OCI-LY1 (cell line): ENCODE measurements at regions not wholly inside any gene's neighbourhood (a gene's known extent, or its start where the extent isn't known, plus 50 kb on each side); places are given as distances from the start of the nearest gene placed in this dataset.

Experiments
- H2AFZ ChIP-seq: fragments of 200-600 bp; sonication (generic), shearing (Covaris generic); 2 replicates; pipeline ENCODE4 v1.6.0; 2014; ENCODE audit warnings: antibody characterized with exemption, mild to moderate bottlenecking, low read length
- H3F3A ChIP-seq: fragments of 200-600 bp; sonication (generic), shearing (Covaris generic); 2 replicates; pipeline ENCODE4 v1.6.0; 2014; ENCODE audit warnings: mild to moderate bottlenecking, antibody characterized with exemption, low read length, moderate library complexity; ENCODE audit not compliant: insufficient read depth
- H3K27ac ChIP-seq: fragments of 200-600 bp; sonication (generic); 2 replicates; pipeline ENCODE4 v1.5.1; 2014; ENCODE audit warnings: low read length, mixed run types, mild to moderate bottlenecking, low read depth; ENCODE audit not compliant: poor library complexity, severe bottlenecking
- H3K27me3 ChIP-seq: fragments of 200-600 bp; sonication (generic); 2 replicates; pipeline ENCODE4 v1.6.0; 2014; ENCODE audit warnings: antibody characterized with exemption, mild to moderate bottlenecking, low read length, moderate library complexity; ENCODE audit not compliant: insufficient read depth
- H3K36me3 ChIP-seq: fragments of 200-600 bp; sonication (generic); 2 replicates; pipeline ENCODE4 v1.6.1; 2014; ENCODE audit warnings: mild to moderate bottlenecking, antibody characterized with exemption, low read length, moderate library complexity, mixed read lengths; ENCODE audit not compliant: insufficient read depth
- H3K4me1 ChIP-seq: fragments of 200-600 bp; sonication (generic); 2 replicates; pipeline ENCODE4 v1.5.1; 2014; ENCODE audit warnings: mild to moderate bottlenecking, low read length, moderate library complexity; ENCODE audit not compliant: insufficient read depth, severe bottlenecking
- H3K4me2 ChIP-seq: fragments of 200-600 bp; sonication (generic), shearing (Covaris generic); 2 replicates; pipeline ENCODE4 v1.6.1; 2014; ENCODE audit warnings: low read length
- H3K4me3 ChIP-seq: fragments of 200-600 bp; sonication (generic); 2 replicates; pipeline ENCODE4 v1.5.1; 2014; ENCODE audit warnings: low read length, low read depth, mild to moderate bottlenecking, mixed read lengths; ENCODE audit not compliant: poor library complexity, severe bottlenecking
- H3K79me2 ChIP-seq: fragments of 200-600 bp; shearing (Covaris generic); 2 replicates; pipeline ENCODE4 v1.6.1; 2016; ENCODE audit warnings: mixed run types, low read length, mixed read lengths; ENCODE audit not compliant: insufficient read depth
- H3K9ac ChIP-seq: fragments of 200-600 bp; sonication (generic), shearing (Covaris generic); 2 replicates; pipeline ENCODE4 v1.6.1; 2014; ENCODE audit warnings: mild to moderate bottlenecking, low read length, mixed read lengths
- H3K9me2 ChIP-seq: fragments of 200-600 bp; sonication (generic), shearing (Covaris generic); 2 replicates; pipeline ENCODE4 v1.6.1; 2014; ENCODE audit warnings: low read depth, mild to moderate bottlenecking, low read length, mixed read lengths
- H3K9me3 ChIP-seq: fragments of 200-600 bp; shearing (Covaris generic); 2 replicates; pipeline ENCODE4 v1.6.1; 2014; ENCODE audit warnings: low read length, mixed read lengths
- H4K20me1 ChIP-seq: fragments of 200-600 bp; sonication (generic), shearing (Covaris generic); 2 replicates; pipeline ENCODE4 v1.6.0; 2016; ENCODE audit warnings: mild to moderate bottlenecking, low read length; ENCODE audit not compliant: insufficient read depth
- CTCF ChIP-seq: fragments of 200-600 bp; sonication (generic), shearing (Covaris generic); IDR thresholded peaks from 2 replicates; pipeline ENCODE4 v1.5.1; 2017; ENCODE audit warnings: mild to moderate bottlenecking, antibody characterized with exemption, low read length, moderate library complexity, mixed read lengths
- EZH2 ChIP-seq: fragments of 200-600 bp; sonication (generic), shearing (Covaris generic); IDR thresholded peaks from 2 replicates; pipeline ENCODE4 v1.8.0; 2017; ENCODE audit warnings: borderline replicate concordance, mixed run types, mild to moderate bottlenecking, antibody characterized with exemption, low read length, moderate library complexity, mixed read lengths

- Histone ChIP-seq H3K9me2 (no peaks in the 10 kb centered on the region), H3F3A (no peaks in the 10 kb centered on the region), H3K4me3 (no peak overlapping the region), H3K79me2 (no peaks in the 10 kb centered on the region), H3K36me3 (no peaks in the 10 kb centered on the region), H4K20me1 (no peaks in the 10 kb centered on the region), H3K27me3 (no peaks in the 10 kb centered on the region), H2AFZ (no peak overlapping the region), H3K9me3 (no peaks in the 10 kb centered on the region), H3K9ac (no peak overlapping the region), H3K4me2 (no peak overlapping the region), H3K27ac (no peak overlapping the region), H3K4me1 (no peaks in the 10 kb centered on the region)
- no peak for TF ChIP-seq CTCF
Observed at GRCh38 chr11:128389461-128389976, 197.8 kb downstream of the ETS1 start.

- Histone ChIP-seq H3K9me2 (no peaks in the 10 kb centered on the region), H3F3A (no peaks in the 10 kb centered on the region), H3K79me2 (no peaks in the 10 kb centered on the region), H3K36me3 (no peaks in the 10 kb centered on the region), H3K27me3 (no peaks in the 10 kb centered on the region), H2AFZ (no peak overlapping the region), H3K4me2 (no peak overlapping the region), H3K9me3 (no peaks in the 10 kb centered on the region), H3K4me1 (no peaks in the 10 kb centered on the region), H3K27ac (no peak overlapping the region), H3K4me3 (no peak overlapping the region), H3K9ac (no peak overlapping the region), H4K20me1 (no peaks in the 10 kb centered on the region)
- no peak for TF ChIP-seq CTCF
- no peak for TF ChIP-seq EZH2
Observed at GRCh38 chr11:128388206-128388815, 199.0 kb downstream of the ETS1 start.

- Histone ChIP-seq H3K9me2 (no peaks in the 10 kb centered on the region), H3K4me2 (no peak overlapping the region), H3K36me3 (no peaks in the 10 kb centered on the region; the same call in 1 of the 2 replicates), H2AFZ (no peak overlapping the region), H3K27me3 (no peaks in the 10 kb centered on the region), H3K9ac (no peak overlapping the region), H4K20me1 (no peaks in the 10 kb centered on the region), H3K9me3 (no peaks in the 10 kb centered on the region), H3K27ac (no peak overlapping the region), H3K79me2 (no peaks in the 10 kb centered on the region), H3K4me3 (no peak overlapping the region), H3F3A (no peaks in the 10 kb centered on the region), H3K4me1 (no peaks in the 10 kb centered on the region)
- TF ChIP-seq EZH2 (no peak), CTCF (no peak)
Observed at GRCh38 chr11:128379587-128380580, 207.5 kb downstream of the ETS1 start.
